ENCODE measurements at regions not wholly inside any gene's neighbourhood (a gene's known extent, or its start where the extent isn't known, plus 50 kb on each side); places are given as distances from the start of the nearest gene placed in this dataset.

DNA sequence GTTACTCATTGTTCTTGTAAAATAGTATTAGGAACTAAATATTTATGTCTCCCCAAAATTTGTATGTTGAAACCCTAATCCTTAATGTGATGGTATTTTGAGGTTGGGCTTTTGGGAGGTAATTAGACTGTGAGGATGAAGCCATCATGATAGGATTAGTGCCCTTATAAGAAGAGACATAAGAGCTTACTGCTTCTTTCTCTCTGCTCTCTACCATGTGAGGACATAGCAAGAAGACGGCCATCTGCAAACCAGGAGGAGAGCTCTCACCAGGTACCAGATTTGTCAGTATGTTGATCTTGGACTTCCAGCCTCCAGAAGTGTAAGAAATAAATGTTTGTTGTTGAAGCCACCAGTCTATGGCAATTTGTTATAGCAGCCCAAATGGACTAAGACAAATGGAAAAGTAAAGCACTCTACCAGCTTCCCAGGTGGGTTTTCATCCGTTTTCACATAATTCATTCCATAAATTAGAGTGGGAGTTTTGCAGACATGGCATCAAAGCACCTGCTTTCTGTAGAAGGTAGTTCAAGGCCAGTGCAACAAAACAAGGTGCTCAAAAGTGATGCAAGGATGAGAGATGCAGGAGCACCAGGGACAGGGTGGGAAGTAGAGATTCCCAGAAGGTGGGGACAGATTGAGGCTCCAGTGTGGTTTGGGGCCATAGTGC, 70.7 kb downstream of the MYCN start:
- Histone ChIP-seq H3K4me2 (no peak overlapping the region), H3K9me2 (no peaks in the 10 kb centered on the region), H3K27ac (ENCODE audit: low read depth in 2 of 2, low read length in 1 of 2) (no peak overlapping the region), H3K4me3 (ENCODE audit: low read depth in 2 of 2, low read length in 1 of 2) (no peak overlapping the region), H3K27me3 (ENCODE audit: insufficient read depth) (no peaks in the 10 kb centered on the region), H3K9me3 (no peaks in the 10 kb centered on the region; the same call in 1 of the 2 replicates), H4K20me1 (ENCODE audit: insufficient read depth) (no peaks in the 10 kb centered on the region), H3K4me1 (ENCODE audit: control insufficient read depth in 1 of 2, insufficient read depth in 2 of 2, low read depth in 1 of 2, low read length in 1 of 2) (no peaks in the 10 kb centered on the region), H3K36me3 (replicated peaks in 1 of 2; ENCODE audit: control insufficient read depth in 1 of 2, insufficient read depth in 2 of 2, low read length in 1 of 2) (no peaks in the 10 kb centered on the region), H3F3A (replicated peaks; ENCODE audit: insufficient read depth) (no peaks in the 10 kb centered on the region), H2AFZ (ENCODE audit: low read depth) (no peak overlapping the region), H3K9ac (no peak overlapping the region), H3K79me2 (ENCODE audit: insufficient read depth) (no peaks in the 10 kb centered on the region)
- POLR2A ChIA-PET: no interaction called here
- DNase-seq: no peak
- TF ChIP-seq RAD21 (IDR thresholded peaks at IDR 0.05; ENCODE audit: low read length): no peak
- WGBS (ENCODE audit: low lambda C conversion rate): 13% methylated on average over 2 of the region's 2 CpGs
- CTCF ChIA-PET: interaction anchor here (1.7 kb wide), 1 partner anchor 14 kb away, joined by 6 read pairs; no protein-coding TSS in a partner anchor

GRCh38 chr2:16010011-16010410, 69.7 kb downstream of the MYCN start:
- ChIA-PET POLR2A (no interaction called here), CTCF (no interaction called here)
- TF ChIP-seq REST (IDR thresholded peaks at IDR 0.05; ENCODE audit: low read depth, low read length) (no peak), FOXJ3 (CRISPR knock-in tag; IDR thresholded peaks at IDR 0.05) (no peak), GABPA (IDR thresholded peaks at IDR 0.05; ENCODE audit: low read depth) (no peak)
- TF ChIP-seq, protein P1, sequence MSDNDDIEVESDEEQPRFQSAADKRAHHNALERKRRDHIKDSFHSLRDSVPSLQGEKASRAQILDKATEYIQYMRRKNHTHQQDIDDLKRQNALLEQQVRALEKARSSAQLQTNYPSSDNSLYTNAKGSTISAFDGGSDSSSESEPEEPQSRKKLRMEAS (IDR thresholded peaks at IDR 0.05; ENCODE audit: low read depth): no peak
- H3K9ac ChIP-seq: no peak overlapping the region
- no peak overlapping the region for H3K4me3 ChIP-seq (ENCODE audit: low read depth in 2 of 2, low read length in 1 of 2)
- no peaks in the 10 kb centered on the region for H3K79me2 ChIP-seq (ENCODE audit: insufficient read depth)
- no peaks in the 10 kb centered on the region for H4K20me1 ChIP-seq (ENCODE audit: insufficient read depth)
- no peaks in the 10 kb centered on the region; the same call in 1 of the 2 replicates for H3K9me3 ChIP-seq
- no peaks in the 10 kb centered on the region for H3K27me3 ChIP-seq (ENCODE audit: insufficient read depth)
- DNase-seq: no peak
- no peaks in the 10 kb centered on the region for H3K36me3 ChIP-seq (replicated peaks in 1 of 2; ENCODE audit: control insufficient read depth in 1 of 2, insufficient read depth in 2 of 2, low read length in 1 of 2)
- H3K9me2 ChIP-seq: no peaks in the 10 kb centered on the region
- H3K4me1 ChIP-seq (ENCODE audit: control insufficient read depth in 1 of 2, insufficient read depth in 2 of 2, low read depth in 1 of 2, low read length in 1 of 2): no peaks in the 10 kb centered on the region
- no peak overlapping the region for H3K27ac ChIP-seq (ENCODE audit: low read depth in 2 of 2, low read length in 1 of 2)
- no peaks in the 10 kb centered on the region for H3F3A ChIP-seq (replicated peaks; ENCODE audit: insufficient read depth)
- H3K4me2 ChIP-seq: no peak overlapping the region
- no peak overlapping the region for H2AFZ ChIP-seq (ENCODE audit: low read depth)
- 4% methylated on average over 3 of the region's 3 CpGs for WGBS (ENCODE audit: low lambda C conversion rate)

- H3K9me2 ChIP-seq: no peaks in the 10 kb centered on the region
- ChIA-PET CTCF (no interaction called here), POLR2A (no interaction called here)
- H4K20me1 ChIP-seq (ENCODE audit: insufficient read depth): no peaks in the 10 kb centered on the region
- H3K36me3 ChIP-seq (replicated peaks in 1 of 2; ENCODE audit: control insufficient read depth in 1 of 2, insufficient read depth in 2 of 2, low read length in 1 of 2): no peaks in the 10 kb centered on the region
- no peaks in the 10 kb centered on the region for H3K27me3 ChIP-seq (ENCODE audit: insufficient read depth)
- no peaks in the 10 kb centered on the region for H3K79me2 ChIP-seq (ENCODE audit: insufficient read depth)
- H3K4me1 ChIP-seq (ENCODE audit: control insufficient read depth in 1 of 2, insufficient read depth in 2 of 2, low read depth in 1 of 2, low read length in 1 of 2): no peaks in the 10 kb centered on the region
- H3K9ac ChIP-seq: no peak overlapping the region
- H3K4me3 ChIP-seq (ENCODE audit: low read depth in 2 of 2, low read length in 1 of 2): no peak overlapping the region
- no peak overlapping the region for H3K4me2 ChIP-seq
- no peaks in the 10 kb centered on the region for H3F3A ChIP-seq (replicated peaks; ENCODE audit: insufficient read depth)
- no peak for DNase-seq
- H2AFZ ChIP-seq (ENCODE audit: low read depth): no peak overlapping the region
- no peak overlapping the region for H3K27ac ChIP-seq (ENCODE audit: low read depth in 2 of 2, low read length in 1 of 2)
- no peaks in the 10 kb centered on the region; the same call in 1 of the 2 replicates for H3K9me3 ChIP-seq
- TF ChIP-seq, protein P2, sequence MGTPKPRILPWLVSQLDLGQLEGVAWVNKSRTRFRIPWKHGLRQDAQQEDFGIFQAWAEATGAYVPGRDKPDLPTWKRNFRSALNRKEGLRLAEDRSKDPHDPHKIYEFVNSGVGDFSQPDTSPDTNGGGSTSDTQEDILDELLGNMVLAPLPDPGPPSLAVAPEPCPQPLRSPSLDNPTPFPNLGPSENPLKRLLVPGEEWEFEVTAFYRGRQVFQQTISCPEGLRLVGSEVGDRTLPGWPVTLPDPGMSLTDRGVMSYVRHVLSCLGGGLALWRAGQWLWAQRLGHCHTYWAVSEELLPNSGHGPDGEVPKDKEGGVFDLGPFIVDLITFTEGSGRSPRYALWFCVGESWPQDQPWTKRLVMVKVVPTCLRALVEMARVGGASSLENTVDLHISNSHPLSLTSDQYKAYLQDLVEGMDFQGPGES (IDR thresholded peaks at IDR 0.05; ENCODE audit: low read depth, low read length): no peak
- TF ChIP-seq CHD2 (IDR thresholded peaks at IDR 0.05; ENCODE audit: low read length, partially characterized antibody) (no peak), FOXJ3 (CRISPR knock-in tag; IDR thresholded peaks at IDR 0.05) (no peak), EZH2phosphoT487 (IDR thresholded peaks at IDR 0.05; ENCODE audit: borderline replicate concordance, low read depth) (no peak), POLR2AphosphoS5 (IDR thresholded peaks at IDR 0.05; ENCODE audit: low read depth, low read length) (no peak), FOXM1 (IDR thresholded peaks at IDR 0.05; ENCODE audit: low read depth) (no peak), GABPA (IDR thresholded peaks at IDR 0.05; ENCODE audit: low read depth) (no peak), YY1 (IDR thresholded peaks at IDR 0.05; ENCODE audit: low read depth) (no peak), TCF12 (IDR thresholded peaks at IDR 0.05) (no peak), MXI1 (IDR thresholded peaks at IDR 0.05; ENCODE audit: low read depth, low read length) (no peak), SIN3A (IDR thresholded peaks at IDR 0.05; ENCODE audit: borderline replicate concordance, low read depth, low read length) (no peak), USF1 (IDR thresholded peaks at IDR 0.05; ENCODE audit: borderline replicate concordance, low read depth) (no peak), NFIC (IDR thresholded peaks at IDR 0.05; ENCODE audit: borderline replicate concordance) (no peak)
- TF ChIP-seq, protein P1 (IDR thresholded peaks at IDR 0.05; ENCODE audit: low read depth): no peak
Measured at GRCh38 chr2:16009560-16009959, 69.2 kb downstream of the MYCN start.
